ENCODE measurements at regions not wholly inside any gene's neighbourhood (a gene's known extent, or its start where the extent isn't known, plus 50 kb on each side); places are given as distances from the start of the nearest gene placed in this dataset.
A peak's percentile ranks its signal among the peaks of the same experiment; 100 is the strongest.

- Histone ChIP-seq H3K36me3 (no peaks in the 10 kb centered on the region), H3K4me3 (no peak overlapping the region), H3K27me3 (replicated peaks) (peaks cover 83% of the 10 kb centered on the region), H3K27ac (no peak overlapping the region), H3K9me3 (replicated peaks) (peaks cover 11% of the 10 kb centered on the region), H3K4me1 (replicated peaks) (peaks cover 12% of the 10 kb centered on the region)
- DNase-seq (ENCODE audit: low read depth in 1 of 2, low spot score in 2 of 2): peak in 1 of 2 experiments; percentile 57
Measured at GRCh38 chr13:99897076-99897440, 74.5 kb downstream of the ZIC5 start.

GRCh38 chr13:99896369-99897075 is 75.0 kb downstream of the ZIC5 start:
- peaks cover 13% of the 10 kb centered on the region for H3K4me1 ChIP-seq (replicated peaks)

GRCh38 chr13:99895444-99896368 is 75.9 kb downstream of the ZIC5 start:
- Histone ChIP-seq H3K36me3 (no peaks in the 10 kb centered on the region), H3K27me3 (replicated peaks) (peaks cover 85% of the 10 kb centered on the region), H3K4me3 (no peak overlapping the region), H3K27ac (no peak overlapping the region), H3K4me1 (replicated peaks) (peaks cover 13% of the 10 kb centered on the region), H3K9me3 (replicated peaks) (peaks cover 11% of the 10 kb centered on the region)
- peak in 1 of 2 experiments; percentile 64 for DNase-seq (ENCODE audit: low read depth in 1 of 2, low spot score in 2 of 2)

More at GRCh38 chr13:99896369-99897075, 75.0 kb downstream of the ZIC5 start:
- no peak overlapping the region for H3K27ac ChIP-seq
- H3K36me3 ChIP-seq: no peaks in the 10 kb centered on the region
- DNase-seq (ENCODE audit: low read depth in 1 of 2, low spot score in 2 of 2): peak in 1 of 2 experiments; percentile 71
- no peak overlapping the region for H3K4me3 ChIP-seq
- peaks cover 83% of the 10 kb centered on the region for H3K27me3 ChIP-seq (replicated peaks)
- H3K9me3 ChIP-seq (replicated peaks): peaks cover 11% of the 10 kb centered on the region

GRCh38 chr13:99894840-99895443 is 76.6 kb downstream of the ZIC5 start:
- peaks cover 13% of the 10 kb centered on the region for H3K4me1 ChIP-seq (replicated peaks)
- H3K4me3 ChIP-seq: 0 out of 2 replicates have a peak overlapping the region, but pooled peaks have one; percentile 0
- H3K9me3 ChIP-seq (replicated peaks): peaks cover 11% of the 10 kb centered on the region
- no peaks in the 10 kb centered on the region for H3K36me3 ChIP-seq
- H3K27ac ChIP-seq: no peak overlapping the region
- H3K27me3 ChIP-seq (replicated peaks): peaks cover 92% of the 10 kb centered on the region
- DNase-seq (ENCODE audit: low read depth in 1 of 2, low spot score in 2 of 2): peak; percentile 59 to 68

GRCh38 chr13:99894105-99894839 is 77.3 kb downstream of the ZIC5 start:
- H3K36me3 ChIP-seq: no peaks in the 10 kb centered on the region
- peak in 1 of 2 experiments; percentile 59 for DNase-seq (ENCODE audit: low read depth in 1 of 2, low spot score in 2 of 2)
- no peak overlapping the region for H3K4me3 ChIP-seq
- peaks cover 95% of the 10 kb centered on the region for H3K27me3 ChIP-seq (replicated peaks)
- H3K9me3 ChIP-seq (replicated peaks): peaks cover 11% of the 10 kb centered on the region
- H3K27ac ChIP-seq: no peak overlapping the region
- peaks cover 13% of the 10 kb centered on the region for H3K4me1 ChIP-seq (replicated peaks)

- Histone ChIP-seq H3K27me3 (replicated peaks) (peaks cover 95% of the 10 kb centered on the region), H3K36me3 (no peaks in the 10 kb centered on the region)
- peak in 1 of 2 experiments; percentile 64 for DNase-seq (ENCODE audit: low read depth in 1 of 2, low spot score in 2 of 2)
Measured at GRCh38 chr13:99893567-99893966, 78.0 kb downstream of the ZIC5 start.

GRCh38 chr13:99892866-99893504 is 78.6 kb downstream of the ZIC5 start:
- H3K4me3 ChIP-seq: no peak overlapping the region
- DNase-seq (ENCODE audit: low read depth in 1 of 2, low spot score in 2 of 2): peak in 1 of 2 experiments; percentile 69
- H3K27ac ChIP-seq: no peak overlapping the region
- peaks cover 13% of the 10 kb centered on the region for H3K4me1 ChIP-seq (replicated peaks)
- peaks cover 11% of the 10 kb centered on the region for H3K9me3 ChIP-seq (replicated peaks)
- H3K36me3 ChIP-seq: no peaks in the 10 kb centered on the region
- peaks cover 93% of the 10 kb centered on the region for H3K27me3 ChIP-seq (replicated peaks)

More at GRCh38 chr13:99893567-99893966, 78.0 kb downstream of the ZIC5 start:
- Histone ChIP-seq H3K9me3 (replicated peaks) (peaks cover 11% of the 10 kb centered on the region), H3K4me1 (replicated peaks) (peaks cover 13% of the 10 kb centered on the region), H3K27ac (no peak overlapping the region), H3K4me3 (no peak overlapping the region)

GRCh38 chr13:99892196-99892613 is 79.4 kb downstream of the ZIC5 start:
- H3K4me3 ChIP-seq: no peak overlapping the region
- no peak overlapping the region for H3K27ac ChIP-seq
- peaks cover 93% of the 10 kb centered on the region for H3K27me3 ChIP-seq (replicated peaks)
- peaks cover 11% of the 10 kb centered on the region for H3K9me3 ChIP-seq (replicated peaks)
- DNase-seq (ENCODE audit: low read depth in 1 of 2, low spot score in 2 of 2): peak in 1 of 2 experiments; percentile 56
- peaks cover 13% of the 10 kb centered on the region for H3K4me1 ChIP-seq (replicated peaks)
- no peaks in the 10 kb centered on the region for H3K36me3 ChIP-seq

GRCh38 chr13:99886706-99887105 is 84.9 kb downstream of the ZIC5 start:
- Histone ChIP-seq H3K27me3 (replicated peaks) (peaks cover 98% of the 10 kb centered on the region), H3K4me1 (replicated peaks) (no peaks in the 10 kb centered on the region), H3K27ac (no peak overlapping the region), H3K4me3 (no peak overlapping the region), H3K9me3 (replicated peaks) (no peaks in the 10 kb centered on the region), H3K36me3 (no peaks in the 10 kb centered on the region)
- peak in 1 of 2 experiments; percentile 67 for DNase-seq (ENCODE audit: low read depth in 1 of 2, low spot score in 2 of 2)

GRCh38 chr13:99884913-99885312 is 86.7 kb downstream of the ZIC5 start:
- H3K9me3 ChIP-seq (replicated peaks): no peaks in the 10 kb centered on the region
- no peaks in the 10 kb centered on the region for H3K36me3 ChIP-seq
- no peak overlapping the region for H3K4me3 ChIP-seq
- H3K4me1 ChIP-seq (replicated peaks): no peaks in the 10 kb centered on the region
- DNase-seq (ENCODE audit: low read depth in 1 of 2, low spot score in 2 of 2): peak in 1 of 2 experiments; percentile 55
- H3K27me3 ChIP-seq (replicated peaks): peaks cover 97% of the 10 kb centered on the region
- no peak overlapping the region for H3K27ac ChIP-seq

- no peak overlapping the region for H3K27ac ChIP-seq
- H3K4me1 ChIP-seq (replicated peaks): no peaks in the 10 kb centered on the region
- no peaks in the 10 kb centered on the region for H3K9me3 ChIP-seq (replicated peaks)
Measured at GRCh38 chr13:99883805-99884204, 87.8 kb downstream of the ZIC5 start.

GRCh38 chr13:99878921-99879610 is 92.5 kb downstream of the ZIC5 start:
- peak in 1 of 2 experiments; percentile 54 for DNase-seq (ENCODE audit: low read depth in 1 of 2, low spot score in 2 of 2)
- Histone ChIP-seq H3K4me1 (replicated peaks) (no peaks in the 10 kb centered on the region), H3K9me3 (replicated peaks) (no peaks in the 10 kb centered on the region), H3K4me3 (no peak overlapping the region), H3K36me3 (no peaks in the 10 kb centered on the region), H3K27ac (no peak overlapping the region), H3K27me3 (replicated peaks) (peaks cover 91% of the 10 kb centered on the region)

More at GRCh38 chr13:99883805-99884204, 87.8 kb downstream of the ZIC5 start:
- Histone ChIP-seq H3K4me3 (no peak overlapping the region), H3K27me3 (replicated peaks) (peaks cover 95% of the 10 kb centered on the region), H3K36me3 (no peaks in the 10 kb centered on the region)
- no peak for DNase-seq (ENCODE audit: low read depth in 1 of 2, low spot score in 2 of 2)

Data from SJSA1 (cell line).